ENCODE measurements at regions not wholly inside any gene's neighbourhood (a gene's known extent, or its start where the extent isn't known, plus 50 kb on each side); places are given as distances from the start of the nearest gene placed in this dataset.

DNA sequence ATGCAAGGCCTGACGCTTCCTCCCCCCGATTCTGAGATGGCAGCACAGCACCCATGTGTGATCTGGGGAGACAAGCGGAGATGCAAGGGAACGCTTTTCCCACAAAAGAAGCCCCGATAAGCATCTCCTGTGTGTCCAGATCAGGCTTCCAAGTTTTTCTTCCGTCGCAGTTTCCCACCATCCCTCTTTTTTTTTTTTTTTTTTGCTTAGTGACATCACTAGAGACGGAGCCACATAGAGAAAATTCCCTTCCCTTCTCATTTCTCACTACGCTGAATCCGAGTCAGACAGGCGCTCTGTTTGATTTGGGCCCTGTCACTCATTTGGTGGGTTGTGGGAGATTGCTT is 160.9 kb downstream of the HSD17B3 start:
- no peaks in the 10 kb centered on the region for H4K20me1 ChIP-seq (ENCODE audit: insufficient read depth, low read length)
- H3K4me3 ChIP-seq (ENCODE audit: insufficient read depth, low read length), result no peak overlapping the region
- no peaks in the 10 kb centered on the region for H3K9me3 ChIP-seq (ENCODE audit: low read depth, low read length)
- H3K79me2 ChIP-seq (ENCODE audit: insufficient read depth, low read length), result no peaks in the 10 kb centered on the region
- no peak for DNase-seq (ENCODE audit: insufficient read length, low spot score, missing footprints)
- TF ChIP-seq, protein P1, sequence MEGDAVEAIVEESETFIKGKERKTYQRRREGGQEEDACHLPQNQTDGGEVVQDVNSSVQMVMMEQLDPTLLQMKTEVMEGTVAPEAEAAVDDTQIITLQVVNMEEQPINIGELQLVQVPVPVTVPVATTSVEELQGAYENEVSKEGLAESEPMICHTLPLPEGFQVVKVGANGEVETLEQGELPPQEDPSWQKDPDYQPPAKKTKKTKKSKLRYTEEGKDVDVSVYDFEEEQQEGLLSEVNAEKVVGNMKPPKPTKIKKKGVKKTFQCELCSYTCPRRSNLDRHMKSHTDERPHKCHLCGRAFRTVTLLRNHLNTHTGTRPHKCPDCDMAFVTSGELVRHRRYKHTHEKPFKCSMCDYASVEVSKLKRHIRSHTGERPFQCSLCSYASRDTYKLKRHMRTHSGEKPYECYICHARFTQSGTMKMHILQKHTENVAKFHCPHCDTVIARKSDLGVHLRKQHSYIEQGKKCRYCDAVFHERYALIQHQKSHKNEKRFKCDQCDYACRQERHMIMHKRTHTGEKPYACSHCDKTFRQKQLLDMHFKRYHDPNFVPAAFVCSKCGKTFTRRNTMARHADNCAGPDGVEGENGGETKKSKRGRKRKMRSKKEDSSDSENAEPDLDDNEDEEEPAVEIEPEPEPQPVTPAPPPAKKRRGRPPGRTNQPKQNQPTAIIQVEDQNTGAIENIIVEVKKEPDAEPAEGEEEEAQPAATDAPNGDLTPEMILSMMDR (IDR thresholded peaks at IDR 0.05; ENCODE audit: extremely low read depth, low read depth, low read length), result no peak
- H3K4me1 ChIP-seq (ENCODE audit: insufficient read depth, low read length), result peaks cover 31% of the 10 kb centered on the region
- H3K27me3 ChIP-seq (ENCODE audit: insufficient read depth, low read length), result no peaks in the 10 kb centered on the region
- no peaks in the 10 kb centered on the region for H3K36me3 ChIP-seq (ENCODE audit: insufficient read depth, low read length)
- H3K4me2 ChIP-seq (ENCODE audit: insufficient read depth, low read length), result no peak overlapping the region
- H2AFZ ChIP-seq (ENCODE audit: low read length), result no peak overlapping the region
- no peak overlapping the region for H3K27ac ChIP-seq (ENCODE audit: low read depth, low read length)

DNA sequence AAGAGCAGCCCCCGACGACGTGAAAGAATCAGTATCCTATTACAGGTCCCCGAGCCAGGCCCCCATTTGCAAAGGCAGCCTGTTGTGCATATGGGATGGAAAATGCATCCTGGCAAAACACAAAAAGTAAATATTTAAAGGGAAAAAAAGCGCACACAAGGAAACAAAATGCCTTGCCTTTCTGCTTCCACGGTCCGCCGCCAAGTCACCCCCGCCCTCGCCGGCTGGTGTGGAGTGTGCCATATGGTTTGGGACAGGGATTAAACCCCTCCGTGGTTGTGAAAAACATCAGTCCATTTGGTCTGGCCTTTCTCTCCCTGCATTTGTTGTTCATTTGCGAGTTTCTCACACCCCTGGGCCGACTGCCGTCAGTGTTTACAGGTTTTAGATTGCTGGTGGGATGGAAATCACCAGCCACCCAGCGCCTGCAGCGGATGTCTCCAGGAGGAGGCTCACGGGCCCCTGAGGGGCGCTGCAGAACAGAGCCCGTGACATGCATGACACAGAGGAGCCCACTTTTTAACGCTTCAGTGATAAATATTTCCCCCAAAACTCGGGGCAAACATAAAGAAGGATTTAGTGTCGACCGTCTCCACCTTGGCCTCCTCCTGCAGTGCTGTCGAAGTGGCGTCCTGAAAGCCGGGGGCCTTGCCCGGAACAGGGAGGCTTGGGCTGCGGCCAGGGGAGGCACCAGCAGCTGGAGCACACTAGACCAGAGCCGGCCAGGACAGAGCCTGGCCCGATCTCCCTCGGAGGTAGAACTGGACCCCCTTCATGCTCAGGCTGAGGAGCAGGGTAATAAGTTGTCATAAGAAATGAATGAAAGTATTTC is 161.5 kb downstream of the HSD17B3 start:
- TF ChIP-seq, protein P1 (IDR thresholded peaks at IDR 0.05; ENCODE audit: extremely low read depth, low read depth, low read length), result no peak
- Histone ChIP-seq H3K27ac (ENCODE audit: low read depth, low read length) (no peak overlapping the region), H3K79me2 (ENCODE audit: insufficient read depth, low read length) (no peaks in the 10 kb centered on the region), H3K4me1 (ENCODE audit: insufficient read depth, low read length) (peaks cover 33% of the 10 kb centered on the region), H2AFZ (ENCODE audit: low read length) (no peak overlapping the region), H3K27me3 (ENCODE audit: insufficient read depth, low read length) (no peaks in the 10 kb centered on the region), H3K36me3 (ENCODE audit: insufficient read depth, low read length) (no peaks in the 10 kb centered on the region), H3K9me3 (ENCODE audit: low read depth, low read length) (no peaks in the 10 kb centered on the region), H3K4me3 (ENCODE audit: insufficient read depth, low read length) (no peak overlapping the region), H4K20me1 (ENCODE audit: insufficient read depth, low read length) (no peaks in the 10 kb centered on the region), H3K4me2 (ENCODE audit: insufficient read depth, low read length) (no peak overlapping the region)
- peak; percentile 17 for DNase-seq (ENCODE audit: insufficient read length, low spot score, missing footprints)

GRCh38 chr9:96139592-96140295 is 162.2 kb downstream of the HSD17B3 start:
- H3K4me3 ChIP-seq (ENCODE audit: insufficient read depth, low read length), result peak overlapping the region; percentile 31
- TF ChIP-seq, protein P1 (IDR thresholded peaks at IDR 0.05; ENCODE audit: extremely low read depth, low read depth, low read length), result no peak
- peaks cover 41% of the 10 kb centered on the region for H3K4me1 ChIP-seq (ENCODE audit: insufficient read depth, low read length)
- no peaks in the 10 kb centered on the region for H3K36me3 ChIP-seq (ENCODE audit: insufficient read depth, low read length)
- no peak overlapping the region for H2AFZ ChIP-seq (ENCODE audit: low read length)
- H3K9me3 ChIP-seq (ENCODE audit: low read depth, low read length), result no peaks in the 10 kb centered on the region
- peak overlapping the region; percentile 59 for H3K4me2 ChIP-seq (ENCODE audit: insufficient read depth, low read length)
- no peaks in the 10 kb centered on the region for H3K27me3 ChIP-seq (ENCODE audit: insufficient read depth, low read length)
- H3K27ac ChIP-seq (ENCODE audit: low read depth, low read length), result no peak overlapping the region
- H4K20me1 ChIP-seq (ENCODE audit: insufficient read depth, low read length), result no peaks in the 10 kb centered on the region
- H3K79me2 ChIP-seq (ENCODE audit: insufficient read depth, low read length), result no peaks in the 10 kb centered on the region
- peak; percentile 90 for DNase-seq (ENCODE audit: insufficient read length, low spot score, missing footprints)

GRCh38 chr9:96138616-96139015 is 163.4 kb downstream of the HSD17B3 start:
- H2AFZ ChIP-seq (ENCODE audit: low read length), result no peak overlapping the region
- no peaks in the 10 kb centered on the region for H3K79me2 ChIP-seq (ENCODE audit: insufficient read depth, low read length)
- H4K20me1 ChIP-seq (ENCODE audit: insufficient read depth, low read length), result no peaks in the 10 kb centered on the region
- no peak overlapping the region for H3K4me3 ChIP-seq (ENCODE audit: insufficient read depth, low read length)
- peaks cover 41% of the 10 kb centered on the region for H3K4me1 ChIP-seq (ENCODE audit: insufficient read depth, low read length)
- no peaks in the 10 kb centered on the region for H3K27me3 ChIP-seq (ENCODE audit: insufficient read depth, low read length)
- no peak for DNase-seq (ENCODE audit: insufficient read length, low spot score, missing footprints)
- TF ChIP-seq, protein P1 (IDR thresholded peaks at IDR 0.05; ENCODE audit: extremely low read depth, low read depth, low read length), result no peak
- H3K36me3 ChIP-seq (ENCODE audit: insufficient read depth, low read length), result no peaks in the 10 kb centered on the region
- H3K4me2 ChIP-seq (ENCODE audit: insufficient read depth, low read length), result no peak overlapping the region
- no peak overlapping the region for H3K27ac ChIP-seq (ENCODE audit: low read depth, low read length)
- H3K9me3 ChIP-seq (ENCODE audit: low read depth, low read length), result no peaks in the 10 kb centered on the region
